ENCODE measurements at regions not wholly inside any gene's neighbourhood (a gene's known extent, or its start where the extent isn't known, plus 50 kb on each side); places are given as distances from the start of the nearest gene placed in this dataset.

GRCh38 chrX:28379103-28379502 is 208.1 kb upstream of the IL1RAPL1 start:
- no peak for TF ChIP-seq EZH2phosphoT487 (IDR thresholded peaks at IDR 0.05; ENCODE audit: borderline replicate concordance)
- no peak for TF ChIP-seq CTCF (conservative IDR thresholded peaks at IDR 0.05; ENCODE audit: low read length)
